Uterus (tissue), 3 donors: ENCODE measurements at regions not wholly inside any gene's neighbourhood (a gene's known extent, or its start where the extent isn't known, plus 50 kb on each side); places are given as distances from the start of the nearest gene placed in this dataset.

Experiments
- DNase-seq, 2 donors: peaks; one replicate each; pipeline ENCODE4 v3.0.0-alpha.2; 2019 to 2020
- H3K27ac ChIP-seq, 2 donors: fragments of 200-600 bp; sonication (generic); 1 replicate in 1 of 2; 2 replicates in 1 of 2; pipeline ENCODE4 v1.5.1; 2016 to 2018
- H3K27me3 ChIP-seq, 2 donors: fragments of 200-600 bp; sonication (generic); one replicate each; pipeline ENCODE4 v1.5.1; 2018 to 2019; ENCODE audit warnings: control low read depth in 1 of 2
- H3K36me3 ChIP-seq, 2 donors: fragments of 200-600 bp; sonication (generic); one replicate each; pipeline ENCODE4 v1.5.1; 2019; ENCODE audit warnings: control low read depth in 1 of 2
- H3K4me1 ChIP-seq, 2 donors: fragments of 200-600 bp; sonication (generic); one replicate each; pipeline ENCODE4 v1.5.1; 2018 to 2019; ENCODE audit warnings: control low read depth in 1 of 2
- H3K4me3 ChIP-seq, 2 donors: fragments of 200-600 bp; sonication (generic); 1 replicate in 1 of 2; 2 replicates in 1 of 2; pipeline ENCODE4 v1.5.1; 2018 to 2019; ENCODE audit warnings: mild to moderate bottlenecking in 1 of 2
- H3K9me3 ChIP-seq, 2 donors: fragments of 200-600 bp; sonication (generic); one replicate each; pipeline ENCODE4 v1.5.1; 2019; ENCODE audit warnings: control low read depth in 1 of 2
- POLR2A ChIP-seq, 2 donors: fragments of 450-650 bp; IDR thresholded peaks; one replicate each; pipeline ENCODE4 v1.6.1; 2016; ENCODE audit warnings: antibody characterized with exemption in 2 of 2, mild to moderate bottlenecking in 1 of 2, moderate library complexity in 1 of 2
- intact Hi-C: fragments of 100-400 bp; cut with DNase I; formaldehyde crosslinking; loops from one replicate; pipeline ENCODE4 v1.15.1; 2023; ENCODE audit warnings: low total_unique reads
- TF ChIP-seq, protein P1 (sequence below), 4 experiments: fragments of 200-600 bp in 2 of 4; fragments of 450-650 bp in 2 of 4; sonication (generic) in 2 of 4; IDR thresholded peaks; one replicate each; pipeline ENCODE4 v1.5.1; 2016 to 2019; ENCODE audit warnings: antibody characterized with exemption in 4 of 4, mild to moderate bottlenecking in 2 of 4, moderate library complexity in 1 of 4
- donor health status: DM: yes; HTN: yes; CAD: no.

DNA sequence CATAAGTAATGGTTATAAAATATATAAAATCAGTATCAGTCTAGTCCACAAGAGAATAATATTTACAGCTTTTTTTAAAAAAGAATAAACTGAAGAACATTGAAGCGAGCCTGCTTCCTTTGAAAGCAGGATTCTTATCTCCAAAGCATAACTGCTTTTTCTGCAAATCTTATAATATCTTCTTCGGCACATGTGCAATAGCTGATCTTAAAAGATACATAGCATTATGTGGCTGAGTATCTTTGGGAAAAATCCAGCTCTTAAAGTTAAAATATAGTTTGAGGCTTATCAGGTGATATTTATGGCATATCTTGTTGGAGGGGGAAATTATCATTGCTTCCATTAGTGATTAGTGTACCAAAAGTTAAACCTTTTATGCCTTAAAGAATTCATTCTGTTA is 523.9 kb upstream of the ADGRL4 start:
- Histone ChIP-seq H3K4me1 (no peaks in the 10 kb centered on the region), H3K27me3 (peaks cover 0 to 3% of the 10 kb centered on the region in 2 donors), H3K27ac (no peak overlapping the region), H3K4me3 (no peak overlapping the region), H3K36me3 (no peaks in the 10 kb centered on the region), H3K9me3 (no peaks in the 10 kb centered on the region)
- no peak for DNase-seq
- TF ChIP-seq POLR2A (IDR thresholded peaks at IDR 0.05), result no peak
- TF ChIP-seq, protein P1, sequence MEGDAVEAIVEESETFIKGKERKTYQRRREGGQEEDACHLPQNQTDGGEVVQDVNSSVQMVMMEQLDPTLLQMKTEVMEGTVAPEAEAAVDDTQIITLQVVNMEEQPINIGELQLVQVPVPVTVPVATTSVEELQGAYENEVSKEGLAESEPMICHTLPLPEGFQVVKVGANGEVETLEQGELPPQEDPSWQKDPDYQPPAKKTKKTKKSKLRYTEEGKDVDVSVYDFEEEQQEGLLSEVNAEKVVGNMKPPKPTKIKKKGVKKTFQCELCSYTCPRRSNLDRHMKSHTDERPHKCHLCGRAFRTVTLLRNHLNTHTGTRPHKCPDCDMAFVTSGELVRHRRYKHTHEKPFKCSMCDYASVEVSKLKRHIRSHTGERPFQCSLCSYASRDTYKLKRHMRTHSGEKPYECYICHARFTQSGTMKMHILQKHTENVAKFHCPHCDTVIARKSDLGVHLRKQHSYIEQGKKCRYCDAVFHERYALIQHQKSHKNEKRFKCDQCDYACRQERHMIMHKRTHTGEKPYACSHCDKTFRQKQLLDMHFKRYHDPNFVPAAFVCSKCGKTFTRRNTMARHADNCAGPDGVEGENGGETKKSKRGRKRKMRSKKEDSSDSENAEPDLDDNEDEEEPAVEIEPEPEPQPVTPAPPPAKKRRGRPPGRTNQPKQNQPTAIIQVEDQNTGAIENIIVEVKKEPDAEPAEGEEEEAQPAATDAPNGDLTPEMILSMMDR (IDR thresholded peaks at IDR 0.05), result no peak
- intact Hi-C loops, result no loop called here

DNA sequence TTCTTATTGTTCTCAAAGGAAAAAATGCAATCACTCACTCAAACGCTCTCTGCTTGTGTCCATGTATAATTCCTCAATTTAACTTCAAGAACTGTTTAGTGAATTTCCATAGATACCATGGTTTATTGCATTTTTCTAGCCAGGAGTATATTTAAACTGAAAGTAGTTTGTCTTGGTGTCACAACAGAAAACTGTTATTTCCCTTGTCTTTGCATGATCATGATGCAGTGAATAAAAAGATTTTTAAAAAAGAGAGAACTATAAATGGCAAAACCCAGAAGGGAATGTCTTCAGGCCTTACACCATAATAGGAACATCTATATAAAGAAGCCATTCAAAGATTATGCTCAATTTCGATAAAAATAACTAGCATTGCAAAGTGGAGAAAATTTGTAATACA is 523.5 kb upstream of the ADGRL4 start:
- H3K27me3 ChIP-seq, result no peaks in the 10 kb centered on the region
- H3K4me1 ChIP-seq, result no peaks in the 10 kb centered on the region
- no peak overlapping the region for H3K27ac ChIP-seq
- TF ChIP-seq POLR2A (IDR thresholded peaks at IDR 0.05), result no peak
- TF ChIP-seq, protein P1 (IDR thresholded peaks at IDR 0.05), result no peak
- intact Hi-C loops, result no loop called here
- H3K36me3 ChIP-seq, result no peaks in the 10 kb centered on the region
- H3K4me3 ChIP-seq, result no peak overlapping the region
- H3K9me3 ChIP-seq, result no peaks in the 10 kb centered on the region
- no peak for DNase-seq

DNA sequence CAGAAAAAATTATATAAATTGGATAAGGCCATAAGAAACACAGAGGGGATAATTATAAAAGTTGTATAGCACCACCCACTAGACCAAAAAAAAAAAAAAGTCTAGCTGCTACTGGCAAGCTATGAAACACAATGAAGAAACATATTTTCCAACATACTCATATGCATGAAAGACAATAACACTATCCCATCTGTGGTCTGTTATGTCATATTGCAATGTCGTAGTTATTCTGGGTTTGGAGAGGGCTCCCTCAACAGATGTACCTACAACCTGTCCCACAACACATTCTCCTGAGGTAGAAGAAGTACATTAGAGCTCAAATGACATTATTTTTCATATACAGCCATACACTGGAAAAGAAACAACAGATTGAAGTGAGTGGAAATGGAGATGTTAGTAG is 517.6 kb upstream of the ADGRL4 start:
- no peaks in the 10 kb centered on the region for H3K36me3 ChIP-seq
- H3K27me3 ChIP-seq, result no peaks in the 10 kb centered on the region
- no peak overlapping the region for H3K4me3 ChIP-seq
- intact Hi-C loops, result no loop called here
- TF ChIP-seq, protein P1 (IDR thresholded peaks at IDR 0.05), result no peak
- no peak for TF ChIP-seq POLR2A (IDR thresholded peaks at IDR 0.05)
- no peak overlapping the region for H3K27ac ChIP-seq
- no peaks in the 10 kb centered on the region for H3K9me3 ChIP-seq
- H3K4me1 ChIP-seq, result no peaks in the 10 kb centered on the region
- DNase-seq, result no peak

DNA sequence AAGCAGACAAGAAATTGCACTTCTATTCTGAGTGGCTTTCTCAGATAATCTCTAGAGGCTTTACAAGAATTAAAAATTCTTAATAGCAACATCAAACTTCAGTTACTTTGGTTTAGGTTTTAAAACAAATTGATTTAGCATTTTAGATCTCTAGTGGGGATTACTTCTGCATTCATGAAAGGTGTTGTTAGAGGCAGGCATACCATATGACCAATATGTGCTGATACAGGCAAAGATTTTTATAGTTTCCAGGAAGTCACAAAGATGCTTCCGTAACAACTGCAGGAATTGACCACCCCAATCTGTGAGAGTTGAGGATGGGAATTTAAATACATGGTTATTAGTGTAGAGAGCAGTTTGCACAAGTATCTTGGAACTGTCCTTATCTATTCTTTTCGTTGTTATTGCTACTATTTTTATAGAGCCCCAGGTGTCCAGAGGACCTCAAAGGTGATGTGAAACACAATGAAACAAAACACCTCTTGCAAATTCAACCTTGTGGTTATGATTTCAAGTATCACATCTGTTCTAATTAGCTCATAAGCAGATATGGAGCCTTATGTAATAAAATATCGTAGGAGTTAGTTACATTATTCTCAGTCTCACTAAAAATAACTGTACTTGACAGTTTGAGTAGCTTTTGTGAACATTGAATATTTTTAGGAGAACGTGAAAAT is 512.7 kb upstream of the ADGRL4 start:
- intact Hi-C loops, result no loop called here
- H3K4me1 ChIP-seq, result no peaks in the 10 kb centered on the region
- H3K27me3 ChIP-seq, result no peaks in the 10 kb centered on the region
- H3K27ac ChIP-seq, result no peak overlapping the region
- H3K4me3 ChIP-seq, result no peak overlapping the region
- no peak for DNase-seq
- H3K36me3 ChIP-seq, result no peaks in the 10 kb centered on the region
- no peaks in the 10 kb centered on the region for H3K9me3 ChIP-seq
- TF ChIP-seq, protein P1 (IDR thresholded peaks at IDR 0.05), result no peak
- TF ChIP-seq POLR2A (IDR thresholded peaks at IDR 0.05), result no peak

DNA sequence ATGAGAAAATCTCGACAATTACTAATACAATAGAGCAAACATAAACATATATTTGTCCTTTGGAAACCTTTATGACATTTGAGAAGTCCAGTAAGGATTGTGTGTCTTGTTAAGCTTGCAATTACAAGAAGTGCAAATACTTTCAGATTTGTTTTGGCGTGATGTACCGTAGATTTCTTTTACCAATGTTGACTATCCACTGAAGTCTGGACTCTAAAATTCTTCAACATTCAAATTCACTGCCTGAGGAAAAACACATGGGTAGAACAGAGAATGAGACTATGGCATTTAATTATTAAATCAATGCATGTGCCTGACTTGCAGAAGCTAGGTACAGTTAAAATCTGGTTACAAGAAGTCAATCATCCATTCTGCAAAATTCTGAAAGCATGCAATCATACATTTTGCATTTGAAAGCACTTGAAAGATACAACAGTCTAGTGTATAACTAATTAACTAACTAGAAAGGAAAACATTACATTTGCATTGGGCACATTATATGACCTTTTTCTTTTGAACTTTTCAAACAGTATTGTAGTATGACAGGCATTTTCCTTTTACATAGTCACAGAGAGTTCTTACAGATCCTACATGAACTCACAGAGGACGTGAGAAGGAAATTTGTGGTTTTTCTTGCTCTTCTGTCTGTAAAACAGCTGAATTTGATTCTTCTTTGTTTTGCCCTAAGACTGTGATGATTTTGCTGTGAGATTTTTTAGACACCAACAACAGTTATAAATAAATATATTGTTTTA is 511.1 kb upstream of the ADGRL4 start:
- DNase-seq, result no peak
- H3K4me3 ChIP-seq, result no peak overlapping the region
- TF ChIP-seq, protein P1 (IDR thresholded peaks at IDR 0.05), result no peak
- TF ChIP-seq POLR2A (IDR thresholded peaks at IDR 0.05), result no peak
- no peaks in the 10 kb centered on the region for H3K9me3 ChIP-seq
- H3K36me3 ChIP-seq, result no peaks in the 10 kb centered on the region
- no peak overlapping the region for H3K27ac ChIP-seq
- no peaks in the 10 kb centered on the region for H3K27me3 ChIP-seq
- intact Hi-C loops, result no loop called here
- no peaks in the 10 kb centered on the region for H3K4me1 ChIP-seq
